ENCODE measurements at regions not wholly inside any gene's neighbourhood (a gene's known extent, or its start where the extent isn't known, plus 50 kb on each side); places are given as distances from the start of the nearest gene placed in this dataset.

- H3K36me3 Mint-ChIP-seq (ENCODE audit: insufficient read depth, unreplicated experiment): no peaks in the 10 kb centered on the region
- intact Hi-C loops (cut with micrococcal nuclease; ENCODE audit: unreplicated experiment): no loop called here
- Histone ChIP-seq H3K9me3 (peaks cover 3% of the 10 kb centered on the region; the same call in 1 of the 2 replicates), H3K36me3 (ENCODE audit: control insufficient read depth, insufficient read depth, low read length) (no peaks in the 10 kb centered on the region), H3K4me1 (no peaks in the 10 kb centered on the region), H3K27me3 (replicated peaks; ENCODE audit: control insufficient read depth, insufficient read depth, low read length) (no peaks in the 10 kb centered on the region), H3K4me3 (ENCODE audit: low read depth, low read length) (no peak overlapping the region)
- no peak for DNase-seq
- no peaks in the 10 kb centered on the region for H3K9me3 Mint-ChIP-seq (ENCODE audit: unreplicated experiment)
- no peak overlapping the region for H3K27ac Mint-ChIP-seq (ENCODE audit: unreplicated experiment)
- no peak overlapping the region for H3K4me3 Mint-ChIP-seq (ENCODE audit: unreplicated experiment)
- TF ChIP-seq CTCF (IDR thresholded peaks at IDR 0.05; ENCODE audit: insufficient read depth in 1 of 2, low read depth in 1 of 2, low read length in 1 of 2, severe bottlenecking in 1 of 2, unreplicated experiment in 1 of 2): no peak
- no peaks in the 10 kb centered on the region for H3K4me1 Mint-ChIP-seq (ENCODE audit: low read depth, unreplicated experiment)
- no peaks in the 10 kb centered on the region for H3K27me3 Mint-ChIP-seq (ENCODE audit: insufficient read depth, unreplicated experiment)
- ChIA-PET CTCF (no interaction called here), POLR2A (no interaction called here)
- BruUV-seq (replicated peaks): no TSS peak
Measured at GRCh38 chr9:118362596-118362995, 658.4 kb downstream of the TLR4 start.

GRCh38 chr9:118364266-118365106, 660.3 kb downstream of the TLR4 start:
- H3K27ac Mint-ChIP-seq (ENCODE audit: unreplicated experiment): no peak overlapping the region

GRCh38 chr9:118366228-118366627, 662.0 kb downstream of the TLR4 start:
- no TSS peak for BruUV-seq (replicated peaks)
- H3K27ac Mint-ChIP-seq (ENCODE audit: unreplicated experiment): no peak overlapping the region
- TF ChIP-seq CTCF (IDR thresholded peaks at IDR 0.05; ENCODE audit: insufficient read depth in 1 of 2, low read depth in 1 of 2, low read length in 1 of 2, severe bottlenecking in 1 of 2, unreplicated experiment in 1 of 2): no peak
- Histone ChIP-seq H3K4me1 (no peaks in the 10 kb centered on the region; the same call in 1 of the 2 replicates), H3K9me3 (peaks cover 3% of the 10 kb centered on the region; the same call in 1 of the 2 replicates), H3K36me3 (ENCODE audit: control insufficient read depth, insufficient read depth, low read length) (no peaks in the 10 kb centered on the region), H3K27me3 (replicated peaks; ENCODE audit: control insufficient read depth, insufficient read depth, low read length) (no peaks in the 10 kb centered on the region), H3K4me3 (ENCODE audit: low read depth, low read length) (no peak overlapping the region)
- no peak for DNase-seq
- H3K27me3 Mint-ChIP-seq (ENCODE audit: insufficient read depth, unreplicated experiment): no peaks in the 10 kb centered on the region
- no peaks in the 10 kb centered on the region for H3K9me3 Mint-ChIP-seq (ENCODE audit: unreplicated experiment)
- no peaks in the 10 kb centered on the region for H3K36me3 Mint-ChIP-seq (ENCODE audit: insufficient read depth, unreplicated experiment)
- CTCF ChIA-PET: no interaction called here
- H3K4me1 Mint-ChIP-seq (ENCODE audit: low read depth, unreplicated experiment): peaks cover 3% of the 10 kb centered on the region
- POLR2A ChIA-PET: no interaction called here
- no peak overlapping the region for H3K4me3 Mint-ChIP-seq (ENCODE audit: unreplicated experiment)
- intact Hi-C loops (cut with micrococcal nuclease; ENCODE audit: unreplicated experiment): no loop called here

More at GRCh38 chr9:118364266-118365106, 660.3 kb downstream of the TLR4 start:
- TF ChIP-seq CTCF (IDR thresholded peaks at IDR 0.05; ENCODE audit: insufficient read depth in 1 of 2, low read depth in 1 of 2, low read length in 1 of 2, severe bottlenecking in 1 of 2, unreplicated experiment in 1 of 2): no peak
- no TSS peak for BruUV-seq (replicated peaks)
- no peak overlapping the region for H3K4me3 Mint-ChIP-seq (ENCODE audit: unreplicated experiment)
- DNase-seq: no peak
- ChIA-PET POLR2A (no interaction called here), CTCF (no interaction called here)
- H3K4me1 ChIP-seq: no peaks in the 10 kb centered on the region
- H3K27me3 Mint-ChIP-seq (ENCODE audit: insufficient read depth, unreplicated experiment): no peaks in the 10 kb centered on the region
- no peaks in the 10 kb centered on the region for H3K27me3 ChIP-seq (replicated peaks; ENCODE audit: control insufficient read depth, insufficient read depth, low read length)
- H3K4me1 Mint-ChIP-seq (ENCODE audit: low read depth, unreplicated experiment): no peaks in the 10 kb centered on the region
- intact Hi-C loops (cut with micrococcal nuclease; ENCODE audit: unreplicated experiment): no loop called here
- H3K36me3 ChIP-seq (ENCODE audit: control insufficient read depth, insufficient read depth, low read length): no peaks in the 10 kb centered on the region
- no peak overlapping the region for H3K4me3 ChIP-seq (ENCODE audit: low read depth, low read length)
- H3K9me3 Mint-ChIP-seq (ENCODE audit: unreplicated experiment): no peaks in the 10 kb centered on the region
- H3K9me3 ChIP-seq: peaks cover 3% of the 10 kb centered on the region; the same call in 1 of the 2 replicates
- H3K36me3 Mint-ChIP-seq (ENCODE audit: insufficient read depth, unreplicated experiment): no peaks in the 10 kb centered on the region

All from Caco-2 (cell line).